HepG2 (cell line): ENCODE measurements at regions not wholly inside any gene's neighbourhood (a gene's known extent, or its start where the extent isn't known, plus 50 kb on each side); places are given as distances from the start of the nearest gene placed in this dataset.

Source experiments
- EP300 ChIP-seq, 3 experiments: sonication (generic) in 1 of 3; formaldehyde crosslinking in 1 of 3; IDR thresholded peaks; 2 replicates each; pipeline versions ENCODE4 v1.5.1 to v1.6.1; 2011 to 2020; ENCODE audit warnings: low read depth in 2 of 3, low read length in 2 of 3, borderline replicate concordance in 1 of 3, improper control_type of control experiment in 1 of 3, mild to moderate bottlenecking in 1 of 3, missing genetic modification reagents in 1 of 3, moderate library complexity in 1 of 3
- KLF6 ChIP-seq: IDR thresholded peaks from 2 replicates; pipeline ENCODE4 v1.8.0; 2016; ENCODE audit warnings: missing biosample characterization, missing genetic modification reagents
- MLX ChIP-seq: IDR thresholded peaks from 2 replicates; pipeline ENCODE4 v1.6.1; 2016
- MZF1 ChIP-seq: sonication (generic); formaldehyde crosslinking; IDR thresholded peaks from 2 replicates; pipeline ENCODE4 v1.8.1; 2023; ENCODE audit warnings: mild to moderate bottlenecking, missing genetic modification reagents, borderline replicate concordance
- NFATC3 ChIP-seq: sonication (generic); formaldehyde crosslinking; IDR thresholded peaks from 2 replicates; pipeline ENCODE4 v1.5.1; 2020; ENCODE audit warnings: mild to moderate bottlenecking, missing genetic modification reagents
- POLR2AphosphoS5 ChIP-seq: IDR thresholded peaks from 2 replicates; pipeline ENCODE4 v1.6.1; 2012; ENCODE audit warnings: low read depth, low read length
- RBAK ChIP-seq: sonication (generic); formaldehyde crosslinking; IDR thresholded peaks from 2 replicates; pipeline ENCODE4 v1.5.1; 2020; ENCODE audit warnings: mild to moderate bottlenecking, missing genetic modification reagents
- RNF2 ChIP-seq: fragments of 450-650 bp; conservative IDR thresholded peaks from 2 replicates; pipeline ENCODE4 v1.6.1; 2016; ENCODE audit warnings: low read depth
- ZNF749 ChIP-seq: sonication (generic); formaldehyde crosslinking; IDR thresholded peaks from 2 replicates; pipeline ENCODE4 v1.8.0; 2022; ENCODE audit warnings: mild to moderate bottlenecking, missing genetic modification reagents, moderate library complexity, borderline replicate concordance
- ZSCAN12 ChIP-seq: sonication (generic); formaldehyde crosslinking; IDR thresholded peaks from 2 replicates; pipeline ENCODE4 v1.9.0; 2021; ENCODE audit warnings: mild to moderate bottlenecking, missing genetic modification reagents
- TF ChIP-seq, protein P1 (sequence below): sonication (generic); formaldehyde crosslinking; IDR thresholded peaks from 2 replicates; pipeline ENCODE4 v1.4.0; 2020; ENCODE audit warnings: missing genetic modification reagents, borderline replicate concordance

DNA sequence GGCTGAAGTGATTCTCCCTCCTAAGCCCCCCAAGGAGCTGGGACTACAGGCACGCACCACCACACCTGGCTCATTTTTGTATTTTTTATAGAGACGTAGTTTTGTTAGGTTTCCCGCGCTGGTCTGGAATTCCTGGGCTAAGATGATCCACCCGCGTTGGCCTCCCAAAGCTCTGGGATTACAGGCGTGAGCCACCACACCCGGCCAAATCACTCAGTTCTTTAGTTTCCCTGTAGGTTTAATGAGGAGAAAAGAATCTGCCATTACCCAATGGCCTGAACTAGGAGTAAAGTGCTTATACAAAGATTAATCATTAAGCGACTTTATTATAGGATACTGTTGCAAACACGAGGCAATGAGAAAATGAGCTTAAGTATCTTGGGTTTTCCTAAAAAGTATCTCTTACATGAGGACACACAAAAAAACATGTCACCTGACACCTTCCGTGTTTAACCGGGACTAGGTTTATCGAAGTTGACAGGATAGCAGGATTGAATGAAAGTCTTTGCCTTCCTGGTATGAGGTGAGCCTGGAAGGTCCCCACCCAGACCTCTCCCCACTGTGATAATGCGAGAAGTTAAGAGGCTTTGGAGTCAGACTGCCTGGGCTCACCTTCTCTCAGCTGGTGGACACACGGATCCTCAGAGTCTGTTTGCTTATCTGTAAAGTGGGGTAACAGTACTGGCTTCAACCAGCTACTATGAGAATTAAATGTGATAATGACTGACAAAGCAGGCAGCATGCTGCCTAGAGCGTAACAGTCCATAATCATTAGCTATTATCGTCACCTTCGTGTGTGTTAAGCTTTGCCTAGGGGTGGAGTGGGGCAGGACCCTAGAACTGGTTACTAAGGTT, 133.5 kb upstream of the KRAS start:
- TF ChIP-seq EP300 (IDR thresholded peaks at IDR 0.05; ENCODE audit: low read depth in 2 of 2, low read length in 2 of 2) (no peak), EP300 (CRISPR knock-in tag; IDR thresholded peaks at IDR 0.05; ENCODE audit: borderline replicate concordance) (no peak), NFATC3 (CRISPR knock-in tag) (no peak), ZNF749 (CRISPR knock-in tag) (no peak), MZF1 (CRISPR knock-in tag) (no peak), RNF2 (no peak), ZSCAN12 (CRISPR knock-in tag) (no peak), MLX (CRISPR knock-in tag) (no peak), KLF6 (CRISPR knock-in tag) (no peak), RBAK (CRISPR knock-in tag) (no peak), POLR2AphosphoS5 (no peak)
- TF ChIP-seq, protein P1, sequence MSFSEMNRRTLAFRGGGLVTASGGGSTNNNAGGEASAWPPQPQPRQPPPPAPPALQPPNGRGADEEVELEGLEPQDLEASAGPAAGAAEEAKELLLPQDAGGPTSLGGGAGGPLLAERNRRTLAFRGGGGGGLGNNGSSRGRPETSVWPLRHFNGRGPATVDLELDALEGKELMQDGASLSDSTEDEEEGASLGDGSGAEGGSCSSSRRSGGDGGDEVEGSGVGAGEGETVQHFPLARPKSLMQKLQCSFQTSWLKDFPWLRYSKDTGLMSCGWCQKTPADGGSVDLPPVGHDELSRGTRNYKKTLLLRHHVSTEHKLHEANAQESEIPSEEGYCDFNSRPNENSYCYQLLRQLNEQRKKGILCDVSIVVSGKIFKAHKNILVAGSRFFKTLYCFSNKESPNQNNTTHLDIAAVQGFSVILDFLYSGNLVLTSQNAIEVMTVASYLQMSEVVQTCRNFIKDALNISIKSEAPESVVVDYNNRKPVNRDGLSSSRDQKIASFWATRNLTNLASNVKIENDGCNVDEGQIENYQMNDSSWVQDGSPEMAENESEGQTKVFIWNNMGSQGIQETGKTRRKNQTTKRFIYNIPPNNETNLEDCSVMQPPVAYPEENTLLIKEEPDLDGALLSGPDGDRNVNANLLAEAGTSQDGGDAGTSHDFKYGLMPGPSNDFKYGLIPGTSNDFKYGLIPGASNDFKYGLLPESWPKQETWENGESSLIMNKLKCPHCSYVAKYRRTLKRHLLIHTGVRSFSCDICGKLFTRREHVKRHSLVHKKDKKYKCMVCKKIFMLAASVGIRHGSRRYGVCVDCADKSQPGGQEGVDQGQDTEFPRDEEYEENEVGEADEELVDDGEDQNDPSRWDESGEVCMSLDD (CRISPR knock-in tag): no peak
